Sigmoid colon (tissue), 6 donors: ENCODE measurements at regions not wholly inside any gene's neighbourhood (a gene's known extent, or its start where the extent isn't known, plus 50 kb on each side); places are given as distances from the start of the nearest gene placed in this dataset.

Experiments
- DNase-seq: peaks from one replicate; pipeline ENCODE4 v3.0.0-alpha.2; 2019
- H3K27ac ChIP-seq, 4 donors: fragments of 200-600 bp; sonication (generic); one replicate each; pipeline ENCODE4 v1.5.1; 2016 to 2019; ENCODE audit warnings: mild to moderate bottlenecking in 1 of 4
- H3K27me3 ChIP-seq, 3 donors: fragments of 200-600 bp; sonication (generic); one replicate each; pipeline ENCODE4 v1.5.1; 2019; ENCODE audit warnings: mild to moderate bottlenecking in 1 of 3
- H3K36me3 ChIP-seq, 4 donors: fragments of 200-600 bp; sonication (generic); one replicate each; pipeline ENCODE4 v1.5.1; 2016 to 2019
- H3K4me1 ChIP-seq, 4 donors: fragments of 200-600 bp; sonication (generic); one replicate each; pipeline ENCODE4 v1.5.1; 2017 to 2019
- H3K4me3 ChIP-seq, 4 donors: fragments of 200-600 bp; sonication (generic); one replicate each; pipeline ENCODE4 v1.5.1; 2017 to 2019; ENCODE audit warnings: mild to moderate bottlenecking in 2 of 4, moderate library complexity in 1 of 4
- H3K9me3 ChIP-seq, 4 donors: fragments of 200-600 bp in 3 of 4; sonication (generic) in 3 of 4; one replicate each; pipeline versions ENCODE4 v1.5.1 to v1.6.1; 2013 to 2019
- EP300 ChIP-seq, 4 donors: sonication (generic); formaldehyde crosslinking; IDR thresholded peaks; one replicate each; pipeline ENCODE4 v1.6.1; 2017; ENCODE audit warnings: antibody characterized with exemption in 4 of 4
- POLR2A ChIP-seq, 2 donors: fragments of 450-650 bp; IDR thresholded peaks; one replicate each; pipeline ENCODE4 v1.6.1; 2016; ENCODE audit warnings: antibody characterized with exemption in 2 of 2, mild to moderate bottlenecking in 2 of 2, moderate library complexity in 2 of 2
- POLR2AphosphoS5 ChIP-seq, 4 donors: sonication (generic); formaldehyde crosslinking; IDR thresholded peaks; one replicate each; pipeline ENCODE4 v1.6.1; 2017; ENCODE audit warnings: antibody characterized with exemption in 4 of 4
- WGBS, 2 donors: extraction: QIAGEN DNeasy Blood & Tissue Kit; methylation state at CpG; one replicate each; pipeline ENCODE4 v1.1.7; 2013; 5-methylcytosine and 5-hydroxymethylcytosine counted together
- intact Hi-C: fragments of 100-400 bp; cut with DNase I; formaldehyde crosslinking; loops from one replicate; pipeline ENCODE4 v1.15.1; 2023
- TF ChIP-seq, protein P1 (sequence below), 4 experiments: fragments of 450-650 bp in 3 of 4; fragments of 200-600 bp in 1 of 4; IDR thresholded peaks; one replicate each; pipeline ENCODE4 v1.5.1; 2016 to 2019; ENCODE audit warnings: antibody characterized with exemption in 4 of 4, mild to moderate bottlenecking in 3 of 4, moderate library complexity in 2 of 4
- donor health status: healthy with polysubstance abuse.
- donor health status: healthy.

DNA sequence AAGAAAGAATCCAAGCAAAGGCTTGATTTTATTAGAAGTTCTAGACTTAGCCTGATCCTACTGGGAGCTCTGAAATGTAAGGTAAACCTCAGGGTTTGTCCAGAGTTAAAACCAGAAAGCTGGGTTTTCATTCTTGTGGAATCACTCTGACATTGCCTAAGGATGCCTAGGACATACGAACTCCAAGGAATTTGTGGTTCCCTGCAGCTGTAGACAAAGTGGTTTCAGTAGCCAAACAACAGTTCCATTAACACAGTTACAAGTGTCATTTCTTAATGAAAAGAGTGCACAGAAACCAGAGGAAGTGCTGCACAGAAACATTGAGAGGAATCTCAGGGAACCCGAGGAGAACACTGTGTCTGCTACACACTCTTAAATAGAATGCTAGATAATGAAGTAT lies 221.4 kb upstream of the ST6GAL2 start:
- 71 to 79% methylated on average over 2 of the region's 2 CpGs for WGBS, 2 donors
- no peak for DNase-seq
- H3K4me1 ChIP-seq = no peaks in the 10 kb centered on the region
- H3K9me3 ChIP-seq = peaks cover 0 to 13% (median 0%) of the 10 kb centered on the region in 4 donors
- H3K27ac ChIP-seq = no peak overlapping the region
- H3K27me3 ChIP-seq = no peaks in the 10 kb centered on the region
- intact Hi-C loops = no loop called here
- no peaks in the 10 kb centered on the region for H3K36me3 ChIP-seq
- TF ChIP-seq POLR2A (IDR thresholded peaks at IDR 0.05) (no peak), POLR2AphosphoS5 (IDR thresholded peaks at IDR 0.05) (no peak), EP300 (IDR thresholded peaks at IDR 0.05) (no peak)
- TF ChIP-seq, protein P1, sequence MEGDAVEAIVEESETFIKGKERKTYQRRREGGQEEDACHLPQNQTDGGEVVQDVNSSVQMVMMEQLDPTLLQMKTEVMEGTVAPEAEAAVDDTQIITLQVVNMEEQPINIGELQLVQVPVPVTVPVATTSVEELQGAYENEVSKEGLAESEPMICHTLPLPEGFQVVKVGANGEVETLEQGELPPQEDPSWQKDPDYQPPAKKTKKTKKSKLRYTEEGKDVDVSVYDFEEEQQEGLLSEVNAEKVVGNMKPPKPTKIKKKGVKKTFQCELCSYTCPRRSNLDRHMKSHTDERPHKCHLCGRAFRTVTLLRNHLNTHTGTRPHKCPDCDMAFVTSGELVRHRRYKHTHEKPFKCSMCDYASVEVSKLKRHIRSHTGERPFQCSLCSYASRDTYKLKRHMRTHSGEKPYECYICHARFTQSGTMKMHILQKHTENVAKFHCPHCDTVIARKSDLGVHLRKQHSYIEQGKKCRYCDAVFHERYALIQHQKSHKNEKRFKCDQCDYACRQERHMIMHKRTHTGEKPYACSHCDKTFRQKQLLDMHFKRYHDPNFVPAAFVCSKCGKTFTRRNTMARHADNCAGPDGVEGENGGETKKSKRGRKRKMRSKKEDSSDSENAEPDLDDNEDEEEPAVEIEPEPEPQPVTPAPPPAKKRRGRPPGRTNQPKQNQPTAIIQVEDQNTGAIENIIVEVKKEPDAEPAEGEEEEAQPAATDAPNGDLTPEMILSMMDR (IDR thresholded peaks at IDR 0.05) = no peak
- H3K4me3 ChIP-seq = no peak overlapping the region

DNA sequence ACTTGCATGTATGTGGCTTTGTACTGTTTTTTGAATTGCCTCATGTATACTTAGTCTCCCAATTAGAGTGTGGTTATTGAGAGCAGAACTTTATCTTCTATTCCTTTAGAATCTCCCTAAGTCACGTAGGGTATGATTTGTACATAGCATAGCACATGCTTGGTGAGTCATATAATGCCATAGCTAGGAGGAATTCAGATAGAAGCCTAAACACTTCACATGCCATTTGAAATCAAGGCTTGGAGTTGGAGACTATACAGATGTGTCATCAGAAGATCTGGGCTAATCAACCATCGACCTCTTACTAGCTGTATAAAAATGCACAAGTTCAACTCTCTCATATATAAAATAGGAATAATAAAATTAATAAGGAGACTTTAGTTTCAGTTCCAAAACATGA lies 222.6 kb upstream of the ST6GAL2 start:
- Histone ChIP-seq H3K36me3 (no peaks in the 10 kb centered on the region), H3K4me3 (no peak overlapping the region), H3K27me3 (no peaks in the 10 kb centered on the region), H3K27ac (no peak overlapping the region), H3K4me1 (no peaks in the 10 kb centered on the region), H3K9me3 (peaks cover 0 to 13% (median 0%) of the 10 kb centered on the region in 4 donors)
- 53 to 74% methylated on average over 2 of the region's 2 CpGs for whole genome bisulfite sequencing, 2 donors
- DNase-seq = no peak
- intact Hi-C loops = no loop called here
- TF ChIP-seq POLR2AphosphoS5 (IDR thresholded peaks at IDR 0.05) (no peak), EP300 (IDR thresholded peaks at IDR 0.05) (no peak), POLR2A (IDR thresholded peaks at IDR 0.05) (no peak)
- TF ChIP-seq, protein P1 (IDR thresholded peaks at IDR 0.05) = no peak

DNA sequence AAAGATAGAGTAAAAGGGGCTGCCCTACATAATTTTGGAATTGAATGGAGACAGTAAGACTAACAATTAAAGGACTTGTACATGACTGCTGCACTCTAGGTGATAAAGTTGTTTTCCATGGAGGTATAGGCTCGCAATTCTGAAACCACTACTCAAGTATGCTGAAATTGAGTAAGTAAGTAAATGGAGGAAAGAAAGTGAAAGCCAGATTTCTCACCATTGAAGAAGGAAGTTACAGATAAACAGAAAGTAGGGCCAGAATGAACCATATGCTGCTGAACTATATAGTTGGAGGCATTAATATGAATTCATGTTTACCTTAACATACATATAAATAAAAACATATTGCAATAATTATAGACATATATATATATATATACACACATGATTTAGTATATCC lies 225.7 kb upstream of the ST6GAL2 start:
- no peaks in the 10 kb centered on the region for H3K27me3 ChIP-seq
- TF ChIP-seq POLR2AphosphoS5 (IDR thresholded peaks at IDR 0.05) (no peak), POLR2A (IDR thresholded peaks at IDR 0.05) (no peak), EP300 (IDR thresholded peaks at IDR 0.05) (no peak)
- TF ChIP-seq, protein P1 (IDR thresholded peaks at IDR 0.05) = no peak
- no peak overlapping the region for H3K27ac ChIP-seq
- intact Hi-C loops = no loop called here
- peaks cover 0 to 6% (median 0%) of the 10 kb centered on the region in 4 donors for H3K9me3 ChIP-seq
- H3K4me3 ChIP-seq = no peak overlapping the region
- 82 to 95% methylated on average over 1 of the region's 1 CpG for WGBS, 2 donors
- no peaks in the 10 kb centered on the region for H3K36me3 ChIP-seq
- no peaks in the 10 kb centered on the region for H3K4me1 ChIP-seq
- no peak for DNase-seq

DNA sequence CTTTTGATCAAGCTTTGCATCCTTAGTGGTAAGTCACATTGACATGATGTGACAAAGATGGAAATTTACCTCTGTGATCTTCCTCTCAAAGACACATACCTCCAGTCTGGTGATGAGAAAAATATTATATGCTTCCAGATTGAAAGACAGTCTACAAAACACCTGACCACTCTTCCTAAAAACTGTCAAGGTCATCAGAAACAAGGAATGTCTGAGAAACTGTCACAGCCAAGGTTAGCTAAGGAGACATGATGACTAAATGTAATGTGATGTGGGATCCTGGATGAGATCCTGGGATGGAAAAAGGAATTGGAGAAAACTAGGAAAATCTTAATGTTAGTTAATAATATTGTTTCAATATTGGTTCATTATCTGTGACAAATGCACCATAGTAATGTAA lies 226.6 kb upstream of the ST6GAL2 start:
- no peak overlapping the region for H3K4me3 ChIP-seq
- H3K36me3 ChIP-seq = no peaks in the 10 kb centered on the region
- no peak overlapping the region for H3K27ac ChIP-seq
- H3K27me3 ChIP-seq = no peaks in the 10 kb centered on the region
- no peaks in the 10 kb centered on the region for H3K4me1 ChIP-seq
- H3K9me3 ChIP-seq = peaks cover 0 to 6% (median 0%) of the 10 kb centered on the region in 4 donors
- intact Hi-C loops = no loop called here
- TF ChIP-seq, protein P1 (IDR thresholded peaks at IDR 0.05) = no peak
- TF ChIP-seq POLR2A (IDR thresholded peaks at IDR 0.05) (no peak), EP300 (IDR thresholded peaks at IDR 0.05) (no peak), POLR2AphosphoS5 (IDR thresholded peaks at IDR 0.05) (no peak)
- DNase-seq = no peak

DNA sequence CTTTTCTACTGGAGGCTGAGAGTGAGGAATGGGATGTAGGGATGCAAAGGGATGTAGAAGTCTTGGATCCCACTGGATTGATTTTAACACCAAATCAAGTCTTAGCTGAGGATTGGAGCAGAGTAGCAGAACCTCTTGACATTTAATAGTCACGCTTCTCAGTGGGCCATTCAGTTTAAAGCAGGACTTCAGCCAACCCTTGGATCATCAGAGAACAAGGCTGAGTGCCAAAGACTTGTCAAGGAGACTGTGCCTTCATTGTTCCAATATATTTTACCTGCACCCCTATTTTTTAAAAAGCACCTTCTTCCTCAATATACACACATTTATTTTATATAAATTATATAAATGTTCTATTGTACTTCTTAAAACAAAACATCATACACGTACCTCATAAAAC lies 242.4 kb upstream of the ST6GAL2 start:
- H3K36me3 ChIP-seq = no peaks in the 10 kb centered on the region
- H3K4me1 ChIP-seq = no peaks in the 10 kb centered on the region
- H3K9me3 ChIP-seq = no peaks in the 10 kb centered on the region
- H3K27me3 ChIP-seq = no peaks in the 10 kb centered on the region
- no peak for TF ChIP-seq POLR2A (IDR thresholded peaks at IDR 0.05)
- TF ChIP-seq, protein P1 (IDR thresholded peaks at IDR 0.05) = no peak
- no peak for TF ChIP-seq EP300 (IDR thresholded peaks at IDR 0.05)
- no peak for TF ChIP-seq POLR2AphosphoS5 (IDR thresholded peaks at IDR 0.05)
- no peak for DNase-seq
- no peak overlapping the region for H3K4me3 ChIP-seq
- H3K27ac ChIP-seq = no peak overlapping the region
- 81 to 87% methylated on average over 2 of the region's 2 CpGs for WGBS, 2 donors
- intact Hi-C loops = no loop called here
